H4 (cell line): ENCODE measurements at regions not wholly inside any gene's neighbourhood (a gene's known extent, or its start where the extent isn't known, plus 50 kb on each side); places are given as distances from the start of the nearest gene placed in this dataset.
"Not testable (repeated sequence)": the region's sequence is repeated elsewhere in the genome, so short reads cannot be mapped to it uniquely, and the experiment has no call there.

Experiments
- DNase-seq: peaks from one replicate; pipeline ENCODE4 v3.0.0-alpha.2; 2015; ENCODE audit warnings: low spot score

DNA sequence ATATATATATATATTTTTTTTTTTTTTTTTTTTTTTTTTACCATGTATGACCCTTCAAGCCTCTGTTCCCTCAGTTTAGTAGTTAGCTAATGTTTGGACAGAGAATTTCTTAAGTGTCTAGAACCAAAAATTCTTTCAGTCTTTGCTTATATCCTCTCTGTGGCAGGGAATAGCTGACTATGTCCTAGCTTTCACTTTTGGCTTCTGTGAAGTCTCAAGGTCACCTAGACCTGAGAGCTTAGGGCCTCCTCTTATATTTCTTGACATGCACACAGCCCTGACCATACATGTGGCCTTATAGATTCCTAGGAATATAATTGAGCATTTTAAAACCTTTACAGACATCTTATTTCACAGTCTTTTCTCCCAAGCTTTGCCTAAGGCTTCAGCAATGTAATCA lies 930.8 kb upstream of the CDH9 start:
- DNase-seq = no peak

GRCh38 chr5:27963050-27963783 lies 924.8 kb upstream of the CDH9 start:
- DNase-seq = no peak

DNA sequence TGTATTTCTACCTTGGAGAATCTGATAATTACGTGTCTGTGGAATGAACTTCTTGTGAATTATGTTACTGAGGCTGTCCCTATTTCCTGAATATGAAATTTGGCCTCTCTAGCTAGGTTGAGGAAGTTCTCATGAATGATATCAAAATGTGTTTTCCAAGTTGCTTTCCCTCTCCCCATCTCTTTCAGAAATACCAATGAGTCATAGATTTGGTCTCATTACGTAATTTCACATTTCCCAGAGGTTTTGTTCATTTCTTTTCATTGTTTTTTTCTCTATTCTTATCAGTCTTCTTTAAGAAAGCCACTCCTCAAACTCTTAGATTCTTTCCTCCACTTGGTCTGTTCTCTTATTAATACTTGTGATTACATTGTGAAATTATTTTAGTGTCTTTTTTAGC lies 923.8 kb upstream of the CDH9 start:
- peak; percentile 14 for DNase-seq

DNA sequence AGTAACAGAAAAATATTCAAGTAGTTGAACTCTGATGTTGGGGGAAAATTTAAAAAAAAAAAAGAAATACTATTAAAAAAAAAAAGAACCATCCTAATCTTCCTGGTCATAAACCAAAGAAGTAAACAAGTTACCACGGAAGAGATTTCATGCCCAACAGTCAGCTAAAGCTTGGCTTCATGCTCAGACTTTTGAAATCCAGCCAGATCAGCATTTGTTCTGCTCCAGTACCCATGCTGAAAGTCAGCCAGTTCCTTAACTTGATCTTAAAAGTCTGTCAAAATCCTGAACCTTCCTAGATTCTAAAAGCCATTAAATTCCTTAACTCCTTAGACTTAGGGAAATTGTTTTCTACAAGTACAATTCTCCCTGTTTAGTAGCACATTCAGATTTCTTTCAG lies 908.7 kb upstream of the CDH9 start:
- DNase-seq = peak; percentile 69

GRCh38 chr5:27944471-27944870 lies 906.1 kb upstream of the CDH9 start:
- DNase-seq = peak; percentile 52

- DNase-seq = no peak
Measured at GRCh38 chr5:27938989-27939388, 900.6 kb upstream of the CDH9 start.

DNA sequence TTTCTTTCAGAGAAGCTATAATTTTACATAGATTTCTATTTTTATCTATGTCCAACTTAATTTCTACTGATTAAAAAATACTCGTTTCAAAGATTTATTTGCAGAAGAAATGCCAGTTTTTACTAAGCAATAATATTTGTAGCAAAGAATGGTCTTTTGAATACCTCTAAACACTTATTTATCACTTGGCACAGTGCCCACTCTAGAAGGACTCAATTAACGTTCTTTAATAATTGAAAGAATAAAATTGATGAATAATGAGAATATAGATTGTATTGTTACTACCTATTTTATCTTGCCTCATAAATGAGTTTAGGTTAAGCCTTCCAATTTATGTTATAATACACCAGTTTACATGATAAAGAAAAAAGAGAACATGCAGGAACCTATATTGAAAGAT lies 889.7 kb upstream of the CDH9 start:
- no peak for DNase-seq

- DNase-seq = peak; percentile 17
Measured at GRCh38 chr5:27911216-27911615, 872.8 kb upstream of the CDH9 start.

DNA sequence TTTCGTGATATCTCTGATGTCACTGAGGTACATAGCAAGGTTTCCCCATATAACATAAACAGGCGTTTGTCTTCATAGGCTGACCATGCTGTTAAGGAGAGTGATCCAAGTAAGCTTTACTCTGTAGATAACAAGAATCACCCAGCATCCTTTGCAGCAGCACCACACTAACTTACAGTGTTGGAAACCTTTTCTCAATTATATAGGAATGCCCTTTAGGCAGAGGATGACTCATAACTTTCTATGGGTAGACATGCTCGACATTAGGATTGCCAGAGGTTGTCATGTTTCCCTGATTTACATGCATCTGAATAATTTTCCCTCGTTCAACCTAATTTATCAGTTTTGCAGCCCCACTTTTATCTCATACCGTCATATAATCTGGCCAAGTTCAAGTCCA lies 870.0 kb upstream of the CDH9 start:
- DNase-seq = no peak

DNA sequence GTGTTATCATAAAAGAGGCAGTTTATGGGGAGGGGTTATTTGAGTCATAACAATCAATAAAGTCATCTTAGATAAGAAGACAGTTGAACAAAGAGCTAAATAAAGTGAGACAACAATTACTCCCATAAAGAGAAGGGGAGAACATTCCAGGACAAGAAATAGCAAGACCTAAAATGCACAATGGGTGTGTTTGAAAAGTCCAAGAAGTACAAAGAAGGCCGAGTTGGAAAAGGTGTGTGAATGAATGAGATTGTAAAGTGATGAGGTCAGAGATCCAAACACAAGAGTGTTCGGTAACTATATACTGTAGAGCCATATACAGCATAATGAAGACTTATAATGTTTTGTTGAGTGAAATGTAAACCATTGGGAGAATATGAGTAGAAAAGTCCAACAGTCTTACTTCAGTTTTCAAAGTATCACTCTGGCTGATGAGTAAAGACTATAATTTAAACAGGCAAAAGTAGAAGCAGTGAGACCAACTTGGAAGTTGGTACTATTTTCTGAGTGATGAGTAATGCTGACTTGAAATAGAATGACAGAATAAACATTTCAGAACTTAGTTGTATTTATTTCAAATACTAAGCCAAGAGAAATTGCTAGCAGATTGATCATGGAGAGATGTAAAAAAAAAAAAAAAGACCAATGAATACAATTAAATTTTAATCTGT lies 868.7 kb upstream of the CDH9 start:
- DNase-seq = no peak

DNA sequence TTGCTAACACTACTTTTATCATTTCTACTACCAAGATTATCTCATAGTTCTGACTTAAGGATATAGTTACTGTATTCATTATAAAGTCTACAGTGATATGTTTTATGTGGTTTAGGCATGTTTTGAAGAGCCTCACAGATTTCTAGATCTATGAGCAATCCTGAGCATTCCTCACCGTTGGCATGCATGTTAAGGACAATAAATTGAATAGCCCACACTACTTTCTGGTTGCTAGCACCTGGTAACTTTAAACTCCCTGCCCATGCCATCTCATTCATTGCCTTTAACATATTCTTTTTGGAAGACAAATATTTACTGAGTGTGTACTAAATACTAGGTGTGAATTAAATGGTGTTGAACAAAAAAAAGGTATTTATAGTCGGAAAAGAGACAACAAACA lies 868.1 kb upstream of the CDH9 start:
- no peak for DNase-seq

DNA sequence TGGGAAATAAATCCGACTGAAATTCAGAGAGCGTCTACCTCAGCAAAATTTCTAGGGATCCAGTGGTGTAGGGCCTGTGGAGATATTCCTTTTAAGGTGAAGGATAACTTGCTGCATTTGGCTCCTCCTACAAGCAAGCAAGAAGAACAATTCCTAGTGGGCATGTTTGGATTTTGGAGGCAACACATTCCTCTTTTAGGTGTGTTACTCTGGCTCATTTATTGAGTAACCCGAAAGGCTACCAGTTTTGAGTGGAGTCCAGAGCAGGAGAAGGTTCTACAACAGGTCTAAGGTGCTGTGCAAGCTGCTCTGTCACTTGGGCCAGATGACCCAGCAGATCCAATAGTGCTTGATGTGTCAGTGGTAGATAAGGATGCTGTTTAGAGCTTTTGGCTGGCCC lies 862.4 kb upstream of the CDH9 start:
- no peak for DNase-seq

GRCh38 chr5:27876071-27876470 lies 837.7 kb upstream of the CDH9 start:
- DNase-seq = no peak

- no peak for DNase-seq
Measured at GRCh38 chr5:27875148-27875547, 836.8 kb upstream of the CDH9 start.

DNA sequence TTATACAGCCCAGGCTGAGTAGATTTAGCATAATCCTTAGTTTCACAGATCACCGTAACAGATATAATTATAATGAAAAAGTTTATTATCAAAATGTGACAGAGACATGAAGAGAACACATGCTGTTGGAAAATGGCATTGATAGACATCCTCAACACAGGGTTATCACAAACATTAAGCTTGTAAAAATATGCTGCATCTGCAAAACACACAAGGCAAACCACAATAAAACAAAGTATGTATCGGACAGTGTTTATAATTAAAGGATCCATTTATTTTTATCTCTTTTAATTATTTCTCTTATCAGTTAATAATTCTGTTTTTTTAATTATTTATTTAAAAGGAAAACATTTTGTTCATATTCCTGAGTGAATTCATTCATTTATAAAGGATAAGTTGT lies 829.9 kb upstream of the CDH9 start:
- DNase-seq = no peak

- no peak for DNase-seq
Measured at GRCh38 chr5:27855491-27855890, 817.1 kb upstream of the CDH9 start.

GRCh38 chr5:27854243-27854852 lies 816.0 kb upstream of the CDH9 start:
- DNase-seq = no peak

DNA sequence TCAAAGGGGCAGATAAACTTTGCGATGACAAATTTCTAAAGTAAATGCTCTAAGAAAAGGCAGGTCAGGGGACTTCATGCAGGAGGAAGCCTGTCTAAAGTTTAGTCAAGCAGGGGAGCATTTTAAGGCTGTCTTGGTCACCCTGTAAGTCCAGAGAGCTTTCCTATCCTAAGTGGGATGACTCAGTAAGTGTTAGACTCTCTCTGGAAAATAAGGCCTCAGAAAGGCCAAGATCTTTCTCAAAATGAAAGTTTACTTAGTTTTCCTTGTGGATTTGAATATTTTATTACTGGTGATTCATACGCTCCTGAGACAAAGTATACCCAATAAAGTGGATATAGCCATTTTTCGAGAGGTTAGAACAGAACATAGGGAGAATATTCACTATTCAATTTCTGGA lies 806.9 kb upstream of the CDH9 start:
- DNase-seq = no peak

DNA sequence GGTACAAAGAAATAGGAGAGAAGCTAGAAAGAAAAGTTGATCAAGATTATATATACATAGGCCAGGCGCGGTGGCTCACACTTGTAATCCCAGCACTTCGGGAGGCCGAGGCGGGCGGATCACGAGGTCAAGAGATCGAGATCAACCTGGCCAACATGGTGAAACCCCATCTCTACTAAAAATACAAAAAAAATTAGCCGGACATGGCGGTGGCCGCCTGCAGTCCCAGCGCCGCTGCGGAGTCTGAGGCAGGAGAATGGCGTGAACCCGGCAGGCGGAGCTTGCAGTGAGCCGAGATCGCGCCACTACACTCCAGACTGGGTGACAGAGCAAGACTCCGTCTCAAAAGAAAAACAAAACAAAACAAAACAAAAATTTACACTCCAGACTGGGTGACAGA lies 798.3 kb upstream of the CDH9 start:
- not testable (repeated sequence) for DNase-seq

GRCh38 chr5:27832886-27833285 lies 794.5 kb upstream of the CDH9 start:
- no peak for DNase-seq

DNA sequence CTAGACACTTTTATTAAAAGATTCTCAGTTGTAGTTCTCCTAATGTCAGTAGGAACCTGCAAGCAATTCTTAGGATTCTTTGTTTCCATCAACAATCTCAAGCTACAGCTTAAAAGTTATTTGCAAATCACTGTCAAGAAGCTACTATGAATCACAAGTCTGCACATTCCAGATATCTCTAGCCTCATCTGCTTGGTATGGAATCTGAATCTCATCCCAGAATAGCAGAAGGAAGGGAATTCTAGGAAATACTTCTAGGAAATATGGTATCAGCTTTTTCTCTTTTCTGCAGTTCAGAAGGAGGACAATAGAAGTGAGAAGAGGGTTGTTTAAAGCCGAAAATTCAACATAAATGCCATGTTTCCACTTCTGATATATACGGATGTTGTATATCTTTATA lies 792.2 kb upstream of the CDH9 start:
- no peak for DNase-seq

DNA sequence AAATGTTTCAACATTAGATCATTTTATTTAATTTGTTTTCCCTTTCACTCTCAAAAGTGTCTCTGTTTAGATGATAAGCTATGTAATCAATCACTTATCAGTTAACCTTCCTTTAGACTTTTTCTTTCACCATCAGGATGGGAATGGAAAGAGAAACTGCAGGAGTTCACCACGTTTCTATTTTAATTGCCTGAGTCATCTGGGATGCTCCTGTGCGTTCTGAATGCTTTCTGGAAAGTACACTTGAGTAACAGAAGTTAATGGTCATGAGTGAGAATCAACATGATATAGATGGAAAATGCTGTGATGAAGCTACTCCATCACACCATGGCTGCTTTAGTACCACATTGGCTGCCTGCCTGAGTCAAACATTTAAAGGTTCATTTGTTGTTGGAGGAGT lies 783.3 kb upstream of the CDH9 start:
- DNase-seq = no peak

GRCh38 chr5:27818888-27819287 lies 780.5 kb upstream of the CDH9 start:
- DNase-seq = no peak
